ENCODE measurements at regions not wholly inside any gene's neighbourhood (a gene's known extent, or its start where the extent isn't known, plus 50 kb on each side); places are given as distances from the start of the nearest gene placed in this dataset.

DNA sequence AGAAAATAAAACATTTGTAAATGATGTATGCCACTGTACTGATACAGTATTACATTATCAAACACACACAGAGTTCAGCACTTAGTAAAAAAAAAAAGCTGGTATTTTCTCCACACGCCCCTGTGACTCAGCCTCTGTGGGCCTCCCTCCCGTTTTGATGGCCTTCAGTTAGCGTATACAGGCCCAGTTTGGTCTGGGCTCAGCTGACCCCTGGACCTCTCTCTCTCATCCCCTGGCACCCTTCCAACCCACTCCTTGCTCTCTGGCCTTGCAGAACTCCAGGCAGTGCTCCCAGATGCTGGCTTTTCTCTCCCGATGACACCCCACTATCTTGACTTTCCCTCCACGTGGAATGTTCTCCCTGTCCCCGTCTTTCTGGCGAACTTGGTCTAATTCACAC is 89.0 kb upstream of the LIMCH1 start:
- H3K9me3 ChIP-seq, result no peaks in the 10 kb centered on the region
- intact Hi-C loops (cut with DNase I; ENCODE audit: low total_unique reads) (no loop called here), in situ Hi-C loops (cut with MboI; ENCODE audit: low sequenced_read_pairs in 4 of 4) (no loop called here)
- TF ChIP-seq, protein P1, sequence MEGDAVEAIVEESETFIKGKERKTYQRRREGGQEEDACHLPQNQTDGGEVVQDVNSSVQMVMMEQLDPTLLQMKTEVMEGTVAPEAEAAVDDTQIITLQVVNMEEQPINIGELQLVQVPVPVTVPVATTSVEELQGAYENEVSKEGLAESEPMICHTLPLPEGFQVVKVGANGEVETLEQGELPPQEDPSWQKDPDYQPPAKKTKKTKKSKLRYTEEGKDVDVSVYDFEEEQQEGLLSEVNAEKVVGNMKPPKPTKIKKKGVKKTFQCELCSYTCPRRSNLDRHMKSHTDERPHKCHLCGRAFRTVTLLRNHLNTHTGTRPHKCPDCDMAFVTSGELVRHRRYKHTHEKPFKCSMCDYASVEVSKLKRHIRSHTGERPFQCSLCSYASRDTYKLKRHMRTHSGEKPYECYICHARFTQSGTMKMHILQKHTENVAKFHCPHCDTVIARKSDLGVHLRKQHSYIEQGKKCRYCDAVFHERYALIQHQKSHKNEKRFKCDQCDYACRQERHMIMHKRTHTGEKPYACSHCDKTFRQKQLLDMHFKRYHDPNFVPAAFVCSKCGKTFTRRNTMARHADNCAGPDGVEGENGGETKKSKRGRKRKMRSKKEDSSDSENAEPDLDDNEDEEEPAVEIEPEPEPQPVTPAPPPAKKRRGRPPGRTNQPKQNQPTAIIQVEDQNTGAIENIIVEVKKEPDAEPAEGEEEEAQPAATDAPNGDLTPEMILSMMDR (IDR thresholded peaks at IDR 0.05 in 4 of 5, conservative IDR thresholded peaks at IDR 0.05 in 1 of 5), result no peak
- no peak for TF ChIP-seq POLR2A (IDR thresholded peaks at IDR 0.05)
- H3K27ac ChIP-seq, result no peak overlapping the region
- peaks cover 29 to 34% of the 10 kb centered on the region in 2 donors for H3K4me1 ChIP-seq
- ATAC-seq, result no peak
- H3K4me3 ChIP-seq, result no peak overlapping the region
- no peaks in the 10 kb centered on the region for H3K27me3 ChIP-seq
- H3K36me3 ChIP-seq, result no peaks in the 10 kb centered on the region
- no peak for DNase-seq

DNA sequence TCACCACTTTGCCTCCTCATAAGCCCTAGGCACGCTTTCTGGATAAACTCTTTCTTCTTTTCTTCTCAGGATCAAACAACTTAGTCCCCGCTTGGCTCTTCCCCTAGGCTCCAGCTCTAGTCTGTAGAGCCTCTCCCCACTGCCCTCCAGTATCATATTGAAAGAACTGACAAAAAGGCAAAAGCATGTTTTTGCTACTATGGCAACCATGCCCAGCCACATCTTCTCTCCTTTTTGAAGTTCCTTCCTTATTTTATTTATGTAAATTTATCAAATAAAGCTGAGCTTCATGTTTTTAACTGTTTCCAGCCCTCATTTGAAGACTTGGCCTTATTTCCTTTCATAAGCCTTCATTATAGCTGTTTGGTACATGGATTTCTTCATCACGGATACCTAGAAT is 86.0 kb upstream of the LIMCH1 start:
- peaks cover 38 to 43% of the 10 kb centered on the region in 2 donors for H3K4me1 ChIP-seq
- intact Hi-C loops (cut with DNase I; ENCODE audit: low total_unique reads) (no loop called here), in situ Hi-C loops (cut with MboI; ENCODE audit: low sequenced_read_pairs in 4 of 4) (no loop called here)
- no peak for DNase-seq
- no peak overlapping the region for H3K4me3 ChIP-seq
- H3K27me3 ChIP-seq, result no peaks in the 10 kb centered on the region
- no peaks in the 10 kb centered on the region for H3K9me3 ChIP-seq
- no peak for TF ChIP-seq POLR2A (IDR thresholded peaks at IDR 0.05)
- TF ChIP-seq, protein P1 (IDR thresholded peaks at IDR 0.05 in 4 of 5, conservative IDR thresholded peaks at IDR 0.05 in 1 of 5), result no peak
- no peak for ATAC-seq
- no peak overlapping the region for H3K27ac ChIP-seq
- H3K36me3 ChIP-seq, result no peaks in the 10 kb centered on the region

DNA sequence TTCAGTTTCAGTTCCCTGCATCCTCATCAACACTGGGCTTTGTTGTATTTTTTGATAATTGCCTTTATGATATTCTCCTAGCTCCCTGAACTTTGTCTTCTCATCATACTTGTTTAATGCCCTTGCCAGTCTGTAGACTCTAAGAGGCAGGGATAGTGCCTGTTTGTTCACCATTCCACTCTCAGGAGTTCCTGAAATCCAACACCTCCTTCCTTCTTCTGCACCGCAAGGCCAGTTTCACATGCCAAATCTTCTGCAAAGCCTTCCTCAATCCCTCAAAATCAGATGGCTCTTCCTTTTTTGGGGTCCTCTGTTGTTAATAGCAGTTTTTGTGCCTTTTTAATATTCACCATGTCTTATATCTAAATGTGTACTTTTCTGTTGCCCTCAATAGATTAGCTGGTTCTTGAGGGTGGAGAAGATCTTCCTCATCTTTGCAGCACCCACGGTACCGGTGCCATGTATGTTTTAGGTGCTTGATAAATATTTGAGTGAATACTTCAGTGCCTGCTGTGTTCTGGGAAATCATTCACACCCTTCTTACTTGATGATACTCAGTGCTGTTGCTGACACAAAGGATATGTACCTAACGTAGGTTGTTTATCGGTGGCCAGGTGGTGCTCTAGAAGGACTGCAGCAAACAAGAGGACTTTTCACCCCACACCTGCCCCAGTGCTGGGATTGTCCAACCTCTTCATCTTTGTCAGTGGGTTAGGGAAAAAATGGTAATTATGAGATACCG is 85.3 kb upstream of the LIMCH1 start:
- Histone ChIP-seq H3K4me1 (peaks cover 38 to 43% of the 10 kb centered on the region in 2 donors), H3K4me3 (no peak overlapping the region), H3K36me3 (no peaks in the 10 kb centered on the region), H3K9me3 (no peaks in the 10 kb centered on the region), H3K27ac (no peak overlapping the region), H3K27me3 (no peaks in the 10 kb centered on the region)
- peak in 1 of 2 donors; percentile 69 for ATAC-seq
- intact Hi-C loops (cut with DNase I; ENCODE audit: low total_unique reads) (no loop called here), in situ Hi-C loops (cut with MboI; ENCODE audit: low sequenced_read_pairs in 4 of 4) (no loop called here)
- DNase-seq, result no peak
- TF ChIP-seq, protein P1 (IDR thresholded peaks at IDR 0.05 in 4 of 5, conservative IDR thresholded peaks at IDR 0.05 in 1 of 5), result no peak
- no peak for TF ChIP-seq POLR2A (IDR thresholded peaks at IDR 0.05)

DNA sequence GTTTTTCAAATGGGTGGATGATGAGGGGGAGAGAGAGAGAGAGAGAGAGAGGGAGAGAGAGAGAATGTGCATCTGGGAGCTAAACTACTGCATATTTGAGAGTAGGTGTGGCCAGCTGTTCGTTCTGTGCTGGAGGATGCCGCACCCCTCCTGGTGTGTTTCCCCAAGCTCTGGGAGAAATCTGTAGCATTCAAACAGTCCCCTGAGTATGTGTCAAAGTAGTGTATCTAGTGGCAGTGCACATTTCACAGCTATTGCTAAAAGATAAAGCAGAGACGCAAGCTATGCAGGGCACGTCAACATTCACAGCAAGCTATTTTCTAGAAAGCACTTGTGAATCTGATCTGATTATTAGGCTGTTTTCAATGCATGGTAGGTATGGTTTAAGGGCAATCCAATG is 83.5 kb upstream of the LIMCH1 start:
- no peaks in the 10 kb centered on the region for H3K27me3 ChIP-seq
- DNase-seq (no peak), ATAC-seq (no peak)
- no peaks in the 10 kb centered on the region for H3K9me3 ChIP-seq
- intact Hi-C loops (cut with DNase I; ENCODE audit: low total_unique reads), result no loop called here
- no peaks in the 10 kb centered on the region for H3K36me3 ChIP-seq
- in situ Hi-C loops (cut with MboI; ENCODE audit: low sequenced_read_pairs in 4 of 4), result no loop called here
- no peak overlapping the region for H3K27ac ChIP-seq
- TF ChIP-seq, protein P1 (IDR thresholded peaks at IDR 0.05 in 4 of 5, conservative IDR thresholded peaks at IDR 0.05 in 1 of 5), result no peak
- peaks cover 40% of the 10 kb centered on the region in 2 donors for H3K4me1 ChIP-seq
- H3K4me3 ChIP-seq, result no peak overlapping the region

DNA sequence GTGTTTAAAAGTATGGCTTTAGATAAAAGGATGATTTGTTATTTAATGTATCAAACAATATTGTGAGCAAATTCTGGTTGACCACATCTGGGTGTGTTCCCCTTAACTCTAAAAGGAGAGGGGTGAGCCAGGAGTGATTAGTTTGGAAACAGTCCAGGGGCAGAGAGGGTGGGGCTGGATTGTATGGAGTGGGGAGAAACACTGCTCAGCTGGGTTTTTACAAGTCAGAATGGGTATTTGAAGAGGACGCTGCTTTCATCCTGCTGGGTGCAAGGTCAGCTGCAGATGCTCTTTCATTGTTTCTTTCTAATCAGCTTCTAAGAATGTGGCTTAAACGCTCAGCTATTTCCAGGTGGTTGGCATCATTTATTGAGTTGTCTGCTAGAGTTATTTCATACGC is 82.8 kb upstream of the LIMCH1 start:
- in situ Hi-C loops (cut with MboI; ENCODE audit: low sequenced_read_pairs in 4 of 4) (no loop called here), intact Hi-C loops (cut with DNase I; ENCODE audit: low total_unique reads) (no loop called here)
- Histone ChIP-seq H3K4me3 (no peak overlapping the region), H3K27ac (no peak overlapping the region), H3K27me3 (no peaks in the 10 kb centered on the region), H3K9me3 (no peaks in the 10 kb centered on the region), H3K4me1 (peaks cover 40 to 45% of the 10 kb centered on the region in 2 donors), H3K36me3 (no peaks in the 10 kb centered on the region)
- ATAC-seq (no peak), DNase-seq (no peak)
- TF ChIP-seq, protein P1 (IDR thresholded peaks at IDR 0.05 in 4 of 5, conservative IDR thresholded peaks at IDR 0.05 in 1 of 5), result no peak
- TF ChIP-seq POLR2A (IDR thresholded peaks at IDR 0.05), result no peak

Data from gastrocnemius medialis (tissue), 4 donors.